CD4-positive, alpha-beta T cell (primary cell): ENCODE measurements at regions not wholly inside any gene's neighbourhood (a gene's known extent, or its start where the extent isn't known, plus 50 kb on each side); places are given as distances from the start of the nearest gene placed in this dataset.

Experiments used
- ATAC-seq: fragments of 200-7000 bp; cut with Tn5 transposase; one replicate; pipeline ENCODE4 v1.10.0; 2022; ENCODE audit warnings: mild to moderate bottlenecking; ENCODE audit not compliant: poor library complexity
- CTCF ChIA-PET: fragments of 350-600 bp; sonication (Branson Sonifier 250); formaldehyde crosslinking; loops from one replicate; lab custom pipeline; 2021; ENCODE audit warnings: antibody characterized with exemption, inconsistent platforms; lab: Charles Lee
- POLR2A ChIA-PET: fragments of 350-600 bp; sonication (Branson Sonifier 250); formaldehyde crosslinking; loops from one replicate; lab custom pipeline; 2021; ENCODE audit warnings: antibody characterized with exemption, inconsistent platforms; lab: Charles Lee
- DNase-seq, 14 experiments: peaks; one replicate each; pipeline ENCODE4 v3.0.0-alpha.2; 2013 to 2020; ENCODE audit warnings: mixed read lengths in 2 of 14
- H3K27ac ChIP-seq, 2 donors: one replicate each; pipeline versions ENCODE4 v1.5.1 to v1.7.0; 2013; ENCODE audit warnings: low read length in 2 of 2, low read depth in 1 of 2, mild to moderate bottlenecking in 1 of 2
- H3K27me3 ChIP-seq, 2 experiments: 1 replicate in 1 of 2; 2 replicates in 1 of 2; pipeline versions ENCODE4 v1.6.1 to v1.7.0; 2013; ENCODE audit warnings: low read length in 2 of 2, control low read depth in 1 of 2, mild to moderate bottlenecking in 1 of 2, moderate library complexity in 1 of 2; ENCODE audit not compliant: insufficient read depth in 2 of 2, control insufficient read depth in 1 of 2
- H3K36me3 ChIP-seq: one replicate; pipeline ENCODE4 v1.6.1; 2013; ENCODE audit warnings: low read length, control low read depth; ENCODE audit not compliant: insufficient read depth
- H3K4me1 ChIP-seq: one replicate; pipeline ENCODE4 v1.6.1; 2013; ENCODE audit warnings: low read length, control low read depth; ENCODE audit not compliant: insufficient read depth
- H3K4me3 ChIP-seq: one replicate; pipeline ENCODE4 v1.5.1; 2013; ENCODE audit warnings: mild to moderate bottlenecking, low read length, moderate library complexity
- H3K9me3 ChIP-seq, 2 experiments: 1 replicate in 1 of 2; 2 replicates in 1 of 2; pipeline versions ENCODE4 v1.6.1 to v1.7.0; 2013; ENCODE audit warnings: low read length in 2 of 2, mild to moderate bottlenecking in 2 of 2, control low read depth in 1 of 2, moderate library complexity in 1 of 2; ENCODE audit not compliant: control insufficient read depth in 1 of 2, insufficient read depth in 1 of 2
- H3K27ac Mint-ChIP-seq: one replicate; pipeline ENCODE4 v1.8.0; 2020; ENCODE audit warnings: mixed read lengths
- H3K27me3 Mint-ChIP-seq: one replicate; pipeline ENCODE4 v1.8.0; 2021; ENCODE audit warnings: mixed read lengths
- H3K36me3 Mint-ChIP-seq: one replicate; pipeline ENCODE4 v1.8.0; 2021; ENCODE audit warnings: low read depth, mixed read lengths
- H3K4me1 Mint-ChIP-seq: one replicate; pipeline ENCODE4 v1.8.0; 2021; ENCODE audit warnings: low read depth, mixed read lengths
- H3K4me3 Mint-ChIP-seq: one replicate; pipeline ENCODE4 v1.8.0; 2020; ENCODE audit warnings: mild to moderate bottlenecking, mixed read lengths
- H3K9me3 Mint-ChIP-seq: one replicate; pipeline ENCODE4 v1.8.0; 2020; ENCODE audit warnings: mixed read lengths
- intact Hi-C, 2 experiments: fragments of 100-400 bp; cut with DNase I in 1 of 2; cut with micrococcal nuclease in 1 of 2; formaldehyde crosslinking; loops; one replicate each; pipeline versions ENCODE4 v1.15.1 to v1.9.0; 2023 to 2025; cut with DNase I, micrococcal nuclease
- TF ChIP-seq, protein P1 (sequence below): fragments of 200-600 bp; IDR thresholded peaks from one replicate; pipeline ENCODE4 v1.8.0; 2022; ENCODE audit warnings: antibody characterized with exemption, mild to moderate bottlenecking

DNA sequence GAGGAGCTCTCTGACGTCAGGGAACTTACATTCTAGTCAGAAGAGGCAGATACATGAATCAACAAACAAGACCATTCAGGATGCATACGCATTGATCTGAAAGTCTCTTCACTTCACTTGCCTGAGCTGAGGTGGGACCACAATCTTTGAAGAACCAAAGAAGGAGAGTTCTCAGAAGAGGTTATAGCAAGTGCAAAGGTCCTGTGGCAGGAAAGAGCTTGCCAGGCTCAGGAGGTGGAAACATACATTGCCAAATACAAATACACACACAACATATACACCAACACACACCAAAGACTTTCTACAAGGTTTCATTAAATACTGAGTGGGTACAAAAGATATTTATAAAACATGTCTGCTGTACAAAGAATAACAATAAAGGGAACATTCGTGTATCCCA is 86.8 kb upstream of the GJB5 start:
- no peaks in the 10 kb centered on the region for H3K4me1 Mint-ChIP-seq
- Histone ChIP-seq H3K4me3 (no peak overlapping the region), H3K9me3 (peaks cover 0 to 10% of the 10 kb centered on the region in 2 experiments), H3K36me3 (no peaks in the 10 kb centered on the region), H3K27ac (no peak overlapping the region), H3K27me3 (peaks cover 6 to 10% of the 10 kb centered on the region in 2 experiments), H3K4me1 (no peaks in the 10 kb centered on the region)
- ATAC-seq (no peak), DNase-seq (no peak)
- POLR2A ChIA-PET: no interaction called here
- H3K9me3 Mint-ChIP-seq: peaks cover 4% of the 10 kb centered on the region
- intact Hi-C loops: no loop called here
- no peak overlapping the region for H3K4me3 Mint-ChIP-seq
- H3K27me3 Mint-ChIP-seq: peaks cover 35% of the 10 kb centered on the region
- CTCF ChIA-PET: no interaction called here
- H3K36me3 Mint-ChIP-seq: no peaks in the 10 kb centered on the region
- H3K27ac Mint-ChIP-seq: no peak overlapping the region
- TF ChIP-seq, protein P1, sequence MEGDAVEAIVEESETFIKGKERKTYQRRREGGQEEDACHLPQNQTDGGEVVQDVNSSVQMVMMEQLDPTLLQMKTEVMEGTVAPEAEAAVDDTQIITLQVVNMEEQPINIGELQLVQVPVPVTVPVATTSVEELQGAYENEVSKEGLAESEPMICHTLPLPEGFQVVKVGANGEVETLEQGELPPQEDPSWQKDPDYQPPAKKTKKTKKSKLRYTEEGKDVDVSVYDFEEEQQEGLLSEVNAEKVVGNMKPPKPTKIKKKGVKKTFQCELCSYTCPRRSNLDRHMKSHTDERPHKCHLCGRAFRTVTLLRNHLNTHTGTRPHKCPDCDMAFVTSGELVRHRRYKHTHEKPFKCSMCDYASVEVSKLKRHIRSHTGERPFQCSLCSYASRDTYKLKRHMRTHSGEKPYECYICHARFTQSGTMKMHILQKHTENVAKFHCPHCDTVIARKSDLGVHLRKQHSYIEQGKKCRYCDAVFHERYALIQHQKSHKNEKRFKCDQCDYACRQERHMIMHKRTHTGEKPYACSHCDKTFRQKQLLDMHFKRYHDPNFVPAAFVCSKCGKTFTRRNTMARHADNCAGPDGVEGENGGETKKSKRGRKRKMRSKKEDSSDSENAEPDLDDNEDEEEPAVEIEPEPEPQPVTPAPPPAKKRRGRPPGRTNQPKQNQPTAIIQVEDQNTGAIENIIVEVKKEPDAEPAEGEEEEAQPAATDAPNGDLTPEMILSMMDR: no peak

DNA sequence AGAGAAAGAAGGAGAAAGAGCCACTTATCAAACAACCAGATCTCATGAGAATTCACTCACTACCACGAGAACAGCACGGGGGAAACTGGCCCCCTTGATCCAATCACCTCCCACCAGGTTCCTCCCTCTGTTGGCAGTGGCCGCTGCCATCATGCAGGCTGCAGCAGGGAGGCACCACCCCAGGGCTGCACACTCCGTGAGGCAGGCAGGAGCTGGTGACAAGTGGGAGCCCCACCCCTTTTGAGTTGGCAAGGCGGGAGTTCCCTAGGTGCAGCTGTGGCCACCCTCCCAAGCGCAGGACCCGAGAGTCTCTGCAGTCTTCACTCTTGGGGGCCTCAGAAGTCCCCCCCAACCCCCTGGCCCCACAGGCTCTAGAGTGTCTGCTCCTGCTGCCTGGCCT is 83.9 kb upstream of the GJB5 start:
- intact Hi-C loops: no loop called here
- Histone ChIP-seq H3K9me3 (peaks cover 0 to 10% of the 10 kb centered on the region in 2 experiments), H3K27me3 (peaks cover 6% of the 10 kb centered on the region in 2 experiments), H3K36me3 (no peaks in the 10 kb centered on the region), H3K4me3 (no peak overlapping the region), H3K4me1 (no peaks in the 10 kb centered on the region), H3K27ac (no peak overlapping the region)
- Mint-ChIP-seq H3K4me3 (no peak overlapping the region), H3K27ac (no peak overlapping the region), H3K36me3 (no peaks in the 10 kb centered on the region), H3K9me3 (peaks cover 4% of the 10 kb centered on the region), H3K27me3 (peaks cover 39% of the 10 kb centered on the region), H3K4me1 (no peaks in the 10 kb centered on the region)
- ATAC-seq: no peak
- ChIA-PET POLR2A (no interaction called here), CTCF (no interaction called here)
- DNase-seq: no peak
- TF ChIP-seq, protein P1: no peak

DNA sequence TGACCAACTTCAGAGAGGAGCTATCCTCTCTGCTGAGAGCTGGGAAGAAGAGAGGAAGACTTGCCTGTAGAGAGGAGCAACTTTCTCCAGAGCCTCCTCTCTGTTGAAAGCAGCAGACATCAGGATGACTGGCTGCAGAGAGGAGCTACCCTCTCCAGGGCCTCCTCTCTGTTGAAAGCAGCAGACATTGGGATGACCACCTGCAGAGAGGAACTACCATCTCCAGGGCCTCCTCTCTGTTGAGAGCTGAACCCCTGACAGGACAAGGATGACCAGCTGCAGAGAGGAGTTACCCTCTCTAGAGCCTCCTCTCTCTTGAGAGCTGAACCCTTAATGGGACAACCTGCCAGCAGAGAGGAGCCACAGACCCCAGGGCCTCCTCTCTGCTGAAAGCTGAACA is 83.0 kb upstream of the GJB5 start:
- peaks cover 0 to 10% of the 10 kb centered on the region in 2 experiments for H3K9me3 ChIP-seq
- H3K4me3 ChIP-seq: no peak overlapping the region
- H3K4me3 Mint-ChIP-seq: no peak overlapping the region
- intact Hi-C loops: no loop called here
- no peaks in the 10 kb centered on the region for H3K4me1 Mint-ChIP-seq
- DNase-seq (no peak), ATAC-seq (no peak)
- CTCF ChIA-PET: no interaction called here
- POLR2A ChIA-PET: no interaction called here
- H3K4me1 ChIP-seq: no peaks in the 10 kb centered on the region
- peaks cover 36% of the 10 kb centered on the region for H3K27me3 Mint-ChIP-seq
- no peaks in the 10 kb centered on the region for H3K36me3 ChIP-seq
- TF ChIP-seq, protein P1: no peak
- H3K36me3 Mint-ChIP-seq: no peaks in the 10 kb centered on the region
- H3K27me3 ChIP-seq: peaks cover 6% of the 10 kb centered on the region in 2 experiments
- no peak overlapping the region for H3K27ac ChIP-seq
- H3K9me3 Mint-ChIP-seq: peaks cover 4% of the 10 kb centered on the region
- no peak overlapping the region for H3K27ac Mint-ChIP-seq
